ENCODE measurements at regions not wholly inside any gene's neighbourhood (a gene's known extent, or its start where the extent isn't known, plus 50 kb on each side); places are given as distances from the start of the nearest gene placed in this dataset.

DNA sequence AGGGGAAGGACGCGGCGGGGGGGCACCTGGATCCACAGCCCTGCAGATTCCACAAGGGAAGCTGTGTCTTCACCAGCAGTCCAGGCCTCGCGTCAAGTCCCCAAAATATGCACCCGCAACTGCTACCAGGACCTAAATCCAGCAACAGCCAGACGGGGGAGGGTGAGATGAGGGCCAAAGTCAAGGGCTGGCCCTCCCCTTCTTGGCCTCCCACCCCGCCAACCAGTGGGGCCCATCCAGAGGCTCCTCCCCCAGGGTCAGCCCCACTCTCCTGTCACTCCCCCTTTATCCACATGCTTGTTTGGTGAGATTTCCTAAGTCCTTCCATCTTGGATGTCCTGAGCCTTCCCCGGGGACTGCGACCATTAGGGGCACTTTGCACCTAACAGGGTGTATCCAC is 138.7 kb downstream of the ENGASE start:
- intact Hi-C loops (cut with micrococcal nuclease), result no loop called here
- ChIA-PET RAD21 (ENCODE audit: low non-redundant PET in 1 of 2, low total read pairs in 2 of 2, uncharacterized antibody in 2 of 2, unreplicated experiment in 2 of 2) (no interaction called here), POLR2A (no interaction called here), CTCF (no interaction called here)
- no peaks in the 10 kb centered on the region for H4K20me1 ChIP-seq (ENCODE audit: insufficient read depth)
- no peaks in the 10 kb centered on the region for H3K79me2 ChIP-seq (ENCODE audit: insufficient read depth, low read length)
- H2AFZ ChIP-seq (ENCODE audit: low read depth, low read length, poor library complexity, severe bottlenecking), result no peak overlapping the region
- H3K27me3 ChIP-seq (ENCODE audit: insufficient read depth, low read length), result peaks cover 63% of the 10 kb centered on the region
- H3K27ac ChIP-seq (ENCODE audit: low read depth, low read length), result no peak overlapping the region
- no TSS peak for BruUV-seq (replicated peaks)
- no peaks in the 10 kb centered on the region for H3K36me3 ChIP-seq (ENCODE audit: control insufficient read depth in 1 of 2, insufficient read depth in 2 of 2, low read length in 2 of 2)
- H3K9ac ChIP-seq (ENCODE audit: low read length), result no peak overlapping the region
- no peaks in the 10 kb centered on the region for H3K9me3 ChIP-seq (ENCODE audit: control insufficient read depth in 1 of 2, insufficient read depth in 1 of 2, low read depth in 1 of 2, low read length in 2 of 2)
- TF ChIP-seq ZNF274 (IDR thresholded peaks at IDR 0.05; ENCODE audit: low read depth, low read length), result no peak
- no peaks in the 10 kb centered on the region for H3K9me2 ChIP-seq (ENCODE audit: insufficient read depth)
- DNase-seq (ENCODE audit: low read depth, low spot score) (no peak), ATAC-seq (no peak)
- no peak overlapping the region for H3K4me2 ChIP-seq (ENCODE audit: low read length)
- no peak overlapping the region for H3K4me3 ChIP-seq (replicated peaks in 1 of 2; ENCODE audit: low read depth in 1 of 2, low read length in 2 of 2)
- H3K4me1 ChIP-seq (ENCODE audit: control insufficient read depth in 1 of 2, insufficient read depth in 2 of 2, low read length in 2 of 2), result no peaks in the 10 kb centered on the region

GRCh38 chr17:79212149-79213087 is 137.8 kb downstream of the ENGASE start:
- peaks cover 66% of the 10 kb centered on the region for H3K27me3 ChIP-seq (ENCODE audit: insufficient read depth, low read length)
- no peaks in the 10 kb centered on the region for H3K4me1 ChIP-seq (ENCODE audit: control insufficient read depth in 1 of 2, insufficient read depth in 2 of 2, low read length in 2 of 2)
- no peak overlapping the region for H3K4me3 ChIP-seq (replicated peaks in 1 of 2; ENCODE audit: low read depth in 1 of 2, low read length in 2 of 2)
- no peak overlapping the region for H3K9ac ChIP-seq (ENCODE audit: low read length)
- H3K36me3 ChIP-seq (ENCODE audit: control insufficient read depth in 1 of 2, insufficient read depth in 2 of 2, low read length in 2 of 2), result no peaks in the 10 kb centered on the region
- no peak overlapping the region for H3K27ac ChIP-seq (ENCODE audit: low read depth, low read length)
- H3K9me3 ChIP-seq (ENCODE audit: control insufficient read depth in 1 of 2, insufficient read depth in 1 of 2, low read depth in 1 of 2, low read length in 2 of 2), result no peaks in the 10 kb centered on the region
- DNase-seq (ENCODE audit: low read depth, low spot score), result no peak
- RAD21 ChIA-PET (ENCODE audit: low non-redundant PET in 1 of 2, low total read pairs in 2 of 2, uncharacterized antibody in 2 of 2, unreplicated experiment in 2 of 2), result no interaction called here
- no TSS peak for BruUV-seq (replicated peaks)
- H4K20me1 ChIP-seq (ENCODE audit: insufficient read depth), result no peaks in the 10 kb centered on the region
- H3K79me2 ChIP-seq (ENCODE audit: insufficient read depth, low read length), result no peaks in the 10 kb centered on the region
- POLR2A ChIA-PET, result no interaction called here
- no peak for ATAC-seq
- H3K9me2 ChIP-seq (ENCODE audit: insufficient read depth), result no peaks in the 10 kb centered on the region
- intact Hi-C loops (cut with micrococcal nuclease), result no loop called here
- TF ChIP-seq ZFX (IDR thresholded peaks at IDR 0.05) (no peak), ATF3 (IDR thresholded peaks at IDR 0.05) (no peak), YY1 (IDR thresholded peaks at IDR 0.05; ENCODE audit: extremely low read depth, insufficient replicate concordance, low read depth, low read length) (no peak), CBX3 (IDR thresholded peaks at IDR 0.05; ENCODE audit: low read depth) (no peak), ZNF274 (IDR thresholded peaks at IDR 0.05; ENCODE audit: low read depth, low read length) (no peak)
- TF ChIP-seq, protein P1, sequence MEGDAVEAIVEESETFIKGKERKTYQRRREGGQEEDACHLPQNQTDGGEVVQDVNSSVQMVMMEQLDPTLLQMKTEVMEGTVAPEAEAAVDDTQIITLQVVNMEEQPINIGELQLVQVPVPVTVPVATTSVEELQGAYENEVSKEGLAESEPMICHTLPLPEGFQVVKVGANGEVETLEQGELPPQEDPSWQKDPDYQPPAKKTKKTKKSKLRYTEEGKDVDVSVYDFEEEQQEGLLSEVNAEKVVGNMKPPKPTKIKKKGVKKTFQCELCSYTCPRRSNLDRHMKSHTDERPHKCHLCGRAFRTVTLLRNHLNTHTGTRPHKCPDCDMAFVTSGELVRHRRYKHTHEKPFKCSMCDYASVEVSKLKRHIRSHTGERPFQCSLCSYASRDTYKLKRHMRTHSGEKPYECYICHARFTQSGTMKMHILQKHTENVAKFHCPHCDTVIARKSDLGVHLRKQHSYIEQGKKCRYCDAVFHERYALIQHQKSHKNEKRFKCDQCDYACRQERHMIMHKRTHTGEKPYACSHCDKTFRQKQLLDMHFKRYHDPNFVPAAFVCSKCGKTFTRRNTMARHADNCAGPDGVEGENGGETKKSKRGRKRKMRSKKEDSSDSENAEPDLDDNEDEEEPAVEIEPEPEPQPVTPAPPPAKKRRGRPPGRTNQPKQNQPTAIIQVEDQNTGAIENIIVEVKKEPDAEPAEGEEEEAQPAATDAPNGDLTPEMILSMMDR (IDR thresholded peaks at IDR 0.05 in 2 of 3, conservative IDR thresholded peaks at IDR 0.05 in 1 of 3; ENCODE audit: borderline replicate concordance in 1 of 3, insufficient read depth in 1 of 3, low read depth in 2 of 3, low read length in 2 of 3), result 0 out of 6 replicates have a peak, but pooled peaks of 1 of the 3 experiments have one; percentile 6
- CTCF ChIA-PET, result no interaction called here
- H3K4me2 ChIP-seq (ENCODE audit: low read length), result no peak overlapping the region
- H2AFZ ChIP-seq (ENCODE audit: low read depth, low read length, poor library complexity, severe bottlenecking), result no peak overlapping the region
